Fibroblast of lung (primary cell): ENCODE measurements at regions not wholly inside any gene's neighbourhood (a gene's known extent, or its start where the extent isn't known, plus 50 kb on each side); places are given as distances from the start of the nearest gene placed in this dataset.

Experiments used
- DNase-seq, 2 donors: peaks; one replicate each; pipeline versions ENCODE4 v3.0.0 to v3.0.0-alpha.2; 2010; ENCODE audit warnings: low read depth in 2 of 2
- H2AFZ ChIP-seq: 2 replicates; pipeline ENCODE4 v1.5.1; 2012; ENCODE audit warnings: low read length, control low read depth, inconsistent platforms
- H3K27ac ChIP-seq: 2 replicates; pipeline ENCODE4 v1.5.1; 2011; ENCODE audit warnings: low read length, control low read depth; ENCODE audit not compliant: insufficient read depth
- H3K27me3 ChIP-seq: 2 replicates; pipeline ENCODE4 v1.5.1; 2011; ENCODE audit warnings: mild to moderate bottlenecking, low read length; ENCODE audit not compliant: control insufficient read depth, insufficient read depth
- H3K36me3 ChIP-seq: 2 replicates; pipeline ENCODE4 v1.5.1; 2011; ENCODE audit warnings: low read length; ENCODE audit not compliant: control insufficient read depth, insufficient read depth
- H3K4me1 ChIP-seq: 2 replicates; pipeline ENCODE4 v1.5.1; 2011; ENCODE audit warnings: low read length; ENCODE audit not compliant: control insufficient read depth, insufficient read depth; ENCODE audit errors: extremely low read depth
- H3K4me2 ChIP-seq: 2 replicates; pipeline ENCODE4 v1.5.1; 2011; ENCODE audit warnings: low read length, control low read depth; ENCODE audit not compliant: insufficient read depth; ENCODE audit errors: extremely low read depth
- H3K4me3 ChIP-seq, 4 experiments: fragments of 200-600 bp in 1 of 4; sonication (generic) in 1 of 4; replicated peaks in 1 of 4; 2 replicates each; pipeline ENCODE4 v1.5.1; 2011 to 2016; ENCODE audit warnings: low read length in 4 of 4, low read depth in 3 of 4, mild to moderate bottlenecking in 3 of 4, control low read depth in 2 of 4, inconsistent platforms in 1 of 4, mixed read lengths in 1 of 4; ENCODE audit not compliant: insufficient read depth in 1 of 4; ENCODE audit errors: control extremely low read depth in 1 of 4
- H3K79me2 ChIP-seq: 2 replicates; pipeline ENCODE4 v1.5.1; 2012; ENCODE audit warnings: mild to moderate bottlenecking, low read length, inconsistent platforms; ENCODE audit not compliant: control insufficient read depth, insufficient read depth
- H3K9ac ChIP-seq: 2 replicates; pipeline ENCODE4 v1.5.1; 2011; ENCODE audit warnings: mild to moderate bottlenecking, low read length, control low read depth; ENCODE audit not compliant: insufficient read depth
- H3K9me3 ChIP-seq: 2 replicates; pipeline ENCODE4 v1.5.1; 2012; ENCODE audit warnings: low read depth, low read length; ENCODE audit not compliant: control insufficient read depth, insufficient read depth
- H4K20me1 ChIP-seq: 2 replicates; pipeline ENCODE4 v1.5.1; 2011; ENCODE audit warnings: low read length; ENCODE audit not compliant: control insufficient read depth, insufficient read depth; ENCODE audit errors: extremely low read depth
- CTCF ChIP-seq, 2 donors: IDR thresholded peaks in 1 of 2; conservative IDR thresholded peaks in 1 of 2; 1 replicate in 1 of 2; 2 replicates in 1 of 2; pipeline ENCODE4 v1.5.1; 2011 to 2012; ENCODE audit warnings: low read length in 2 of 2, control low read depth in 1 of 2, inconsistent platforms in 1 of 2, low read depth in 1 of 2, mild to moderate bottlenecking in 1 of 2
- EZH2 ChIP-seq: IDR thresholded peaks from 2 replicates; pipeline ENCODE4 v1.5.1; 2012; ENCODE audit warnings: low read length, control low read depth, mild to moderate bottlenecking; ENCODE audit errors: missing control alignments

GRCh38 chr12:45121224-45121623, 70.3 kb upstream of the DBX2 start:
- Histone ChIP-seq H3K4me1 (no peaks in the 10 kb centered on the region), H3K27ac (no peak overlapping the region), H3K36me3 (no peaks in the 10 kb centered on the region), H3K27me3 (no peaks in the 10 kb centered on the region), H2AFZ (no peak overlapping the region), H4K20me1 (no peaks in the 10 kb centered on the region), H3K9me3 (no peaks in the 10 kb centered on the region), H3K4me2 (no peak overlapping the region), H3K4me3 (no peak overlapping the region), H3K79me2 (no peaks in the 10 kb centered on the region), H3K9ac (no peak overlapping the region)
- TF ChIP-seq EZH2 (no peak), CTCF (conservative IDR thresholded peaks at IDR 0.05 in 1 of 2, IDR thresholded peaks at IDR 0.05 in 1 of 2; ENCODE audit: low read depth in 1 of 2, low read length in 2 of 2) (peak in 1 of 2 donors; percentile 3)
- no peak for DNase-seq

GRCh38 chr12:45122768-45123380, 72.0 kb upstream of the DBX2 start:
- no peak overlapping the region for H3K4me2 ChIP-seq
- H3K27ac ChIP-seq: no peak overlapping the region
- H2AFZ ChIP-seq: no peak overlapping the region
- H3K9ac ChIP-seq: no peak overlapping the region
- no peaks in the 10 kb centered on the region for H3K36me3 ChIP-seq
- H4K20me1 ChIP-seq: no peaks in the 10 kb centered on the region
- H3K27me3 ChIP-seq: no peaks in the 10 kb centered on the region
- DNase-seq: peak; percentile 31 to 41
- no peaks in the 10 kb centered on the region for H3K4me1 ChIP-seq
- H3K9me3 ChIP-seq: no peaks in the 10 kb centered on the region
- peak; percentile 36 to 56 for TF ChIP-seq CTCF (conservative IDR thresholded peaks at IDR 0.05 in 1 of 2, IDR thresholded peaks at IDR 0.05 in 1 of 2; ENCODE audit: low read depth in 1 of 2, low read length in 2 of 2)
- no peak for TF ChIP-seq EZH2
- H3K79me2 ChIP-seq: no peaks in the 10 kb centered on the region
- H3K4me3 ChIP-seq: no peak overlapping the region

- no peak overlapping the region for H2AFZ ChIP-seq
- H3K9me3 ChIP-seq: no peaks in the 10 kb centered on the region
- H3K27ac ChIP-seq: no peak overlapping the region
- H3K9ac ChIP-seq: no peak overlapping the region
- no peaks in the 10 kb centered on the region for H4K20me1 ChIP-seq
- H3K27me3 ChIP-seq: no peaks in the 10 kb centered on the region
- no peak for TF ChIP-seq EZH2
- TF ChIP-seq CTCF (conservative IDR thresholded peaks at IDR 0.05 in 1 of 2, IDR thresholded peaks at IDR 0.05 in 1 of 2; ENCODE audit: low read depth in 1 of 2, low read length in 2 of 2): no peak
- H3K4me2 ChIP-seq: no peak overlapping the region
- no peaks in the 10 kb centered on the region for H3K4me1 ChIP-seq
- no peak for DNase-seq
- no peak overlapping the region for H3K4me3 ChIP-seq
- H3K79me2 ChIP-seq: no peaks in the 10 kb centered on the region
- H3K36me3 ChIP-seq: no peaks in the 10 kb centered on the region
These were observed 73.7 kb upstream of the DBX2 start for GRCh38 chr12:45124485-45125155.
